Frontal cortex (tissue), 3 donors: ENCODE measurements at regions not wholly inside any gene's neighbourhood (a gene's known extent, or its start where the extent isn't known, plus 50 kb on each side); places are given as distances from the start of the nearest gene placed in this dataset.
A peak's percentile ranks its signal among the peaks of the same experiment; 100 is the strongest.
"Not testable (repeated sequence)": the region's sequence is repeated elsewhere in the genome, so short reads cannot be mapped to it uniquely, and the experiment has no call there.

Source experiments
- DNase-seq, 2 donors: peaks; one replicate each; pipeline ENCODE4 v3.0.0; 2012; ENCODE audit warnings: low spot score in 2 of 2
- FAIRE-seq: peaks from 2 replicates; lab custom pipeline; 2012; peaks lifted over from hg19 to GRCh38; lab: Jason Lieb, UNC
- donor health status: control.
- donor health status: control.
- donor health status: control.

DNA sequence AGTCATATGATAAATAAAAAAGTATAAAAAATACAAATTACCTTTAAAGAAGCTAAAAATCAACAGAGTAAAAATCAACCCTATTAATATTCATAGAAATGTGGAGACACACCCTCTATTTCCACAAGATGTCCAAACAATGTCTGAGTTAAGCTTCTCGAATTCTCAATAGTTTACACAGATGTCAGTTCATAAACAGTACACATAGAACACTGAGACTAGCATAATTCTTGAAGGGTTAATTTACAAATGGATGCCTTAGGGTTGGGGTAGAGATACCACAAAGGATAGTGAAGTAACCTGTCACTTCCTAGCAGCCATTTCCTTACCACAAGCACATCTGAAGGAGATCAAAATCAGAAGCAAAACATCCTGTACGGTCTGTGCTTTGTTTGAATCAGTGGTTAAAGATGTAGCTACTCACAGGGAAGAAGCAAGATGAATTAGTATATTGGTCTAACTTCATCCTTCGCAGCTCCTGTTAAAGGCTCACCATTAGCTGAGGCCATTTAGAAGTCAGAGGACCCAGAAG lies 2393.9 kb downstream of the ARAP2 start:
- FAIRE-seq: no peak
- DNase-seq: no peak

DNA sequence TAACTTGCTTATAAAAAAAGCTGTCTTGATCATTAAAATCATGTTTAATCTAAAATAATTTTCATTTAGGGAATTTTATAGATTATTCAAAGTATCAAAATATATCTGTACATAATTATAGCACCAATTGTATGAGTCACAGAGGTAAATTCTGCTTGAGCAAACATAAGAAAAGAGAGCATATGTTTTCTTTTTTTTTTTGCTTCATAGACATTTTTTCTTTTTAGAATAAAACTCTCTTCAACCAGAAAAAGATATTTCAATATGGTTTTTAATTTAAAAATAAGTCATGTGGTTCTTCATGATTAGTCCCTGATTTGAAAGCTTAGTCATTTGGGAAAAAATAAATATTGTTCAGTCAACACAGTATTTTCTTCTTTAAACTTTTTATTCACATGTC lies 2390.6 kb downstream of the ARAP2 start:
- not testable (repeated sequence) for DNase-seq
- peak; percentile 24 for FAIRE-seq

DNA sequence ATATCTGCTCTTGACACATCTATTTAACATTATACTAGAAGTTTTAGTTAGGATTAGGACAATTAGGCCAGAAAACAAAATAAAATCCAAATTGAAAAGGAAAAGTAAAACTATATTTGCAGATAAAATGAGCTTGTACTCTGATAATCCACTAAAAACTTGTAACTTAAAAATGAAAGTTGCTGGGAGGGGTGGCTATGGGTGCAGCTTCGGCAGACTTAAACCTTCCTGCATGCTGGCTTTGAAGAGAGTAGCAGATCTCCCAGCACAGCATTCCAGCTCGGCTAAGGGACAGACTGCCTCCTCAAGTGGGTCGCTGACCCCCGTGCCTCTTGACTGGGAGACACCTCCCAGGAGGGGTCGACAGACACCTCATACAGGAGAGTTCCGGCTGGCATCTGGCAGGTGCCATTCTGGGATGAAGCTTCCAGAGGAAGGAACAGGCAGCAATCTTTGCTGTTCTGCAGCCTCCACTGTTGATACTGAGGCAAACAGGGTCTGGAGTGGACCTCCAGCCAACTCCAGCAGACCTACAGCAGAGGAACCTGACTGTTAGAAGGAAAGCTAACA lies 2379.9 kb downstream of the ARAP2 start:
- DNase-seq: no peak
- no peak for FAIRE-seq

DNA sequence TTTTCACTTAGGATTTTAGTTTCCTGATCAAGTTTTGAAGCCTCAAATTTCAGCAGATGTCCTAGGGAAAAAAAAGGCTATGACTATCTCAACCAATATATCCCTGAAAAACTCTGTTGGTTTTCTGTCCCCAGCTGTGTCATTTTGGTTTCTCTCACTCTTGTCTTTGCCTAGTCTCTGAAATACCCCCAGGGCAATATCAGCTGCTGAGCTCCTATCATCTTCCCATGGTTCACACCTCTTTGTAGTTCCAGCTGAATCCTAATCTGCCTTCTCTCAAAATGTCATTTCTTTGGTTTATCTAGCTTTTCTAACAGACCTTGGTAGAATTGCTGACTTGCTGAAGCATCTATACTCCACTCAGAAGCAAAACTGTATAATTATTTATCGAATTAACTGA lies 2370.5 kb downstream of the ARAP2 start:
- DNase-seq: no peak
- no peak for FAIRE-seq

DNA sequence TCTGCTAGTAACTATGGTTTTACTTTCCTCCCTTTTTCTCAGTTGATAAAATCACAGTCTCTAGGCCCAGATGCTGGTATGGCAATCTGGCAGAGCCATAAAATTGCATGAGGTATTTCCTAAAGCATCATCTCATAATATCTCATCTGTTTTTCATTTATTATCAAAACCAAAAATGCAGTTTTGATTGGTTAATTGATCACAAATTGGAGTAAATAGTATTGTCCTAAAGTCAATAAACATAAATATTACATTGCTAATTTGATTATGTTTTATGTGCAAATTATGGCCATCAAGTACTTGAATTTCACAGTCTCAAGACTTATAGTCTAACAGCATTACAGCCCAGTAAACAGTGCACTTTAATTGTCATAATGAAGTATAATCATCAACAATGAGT lies 2365.6 kb downstream of the ARAP2 start:
- no peak for DNase-seq
- FAIRE-seq: no peak

DNA sequence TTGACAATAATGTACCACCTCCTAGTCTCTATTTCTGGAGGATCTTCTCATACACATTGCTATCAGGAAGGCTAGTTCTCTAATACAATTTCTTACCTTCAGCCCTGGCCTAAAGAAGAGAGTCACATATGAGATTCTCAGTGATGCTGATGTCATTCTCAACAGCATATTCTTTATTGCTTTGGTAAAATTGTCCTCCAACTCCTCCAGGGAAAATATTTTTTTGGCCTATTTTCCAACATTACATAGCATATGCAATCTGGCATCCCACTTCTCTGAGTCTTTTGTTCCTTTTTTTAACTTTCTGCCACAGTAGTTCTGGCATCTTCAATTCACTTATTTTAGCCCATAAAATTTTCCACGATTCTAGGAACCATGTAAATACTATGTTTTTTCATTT lies 2363.1 kb downstream of the ARAP2 start:
- no peak for DNase-seq
- no peak for FAIRE-seq

DNA sequence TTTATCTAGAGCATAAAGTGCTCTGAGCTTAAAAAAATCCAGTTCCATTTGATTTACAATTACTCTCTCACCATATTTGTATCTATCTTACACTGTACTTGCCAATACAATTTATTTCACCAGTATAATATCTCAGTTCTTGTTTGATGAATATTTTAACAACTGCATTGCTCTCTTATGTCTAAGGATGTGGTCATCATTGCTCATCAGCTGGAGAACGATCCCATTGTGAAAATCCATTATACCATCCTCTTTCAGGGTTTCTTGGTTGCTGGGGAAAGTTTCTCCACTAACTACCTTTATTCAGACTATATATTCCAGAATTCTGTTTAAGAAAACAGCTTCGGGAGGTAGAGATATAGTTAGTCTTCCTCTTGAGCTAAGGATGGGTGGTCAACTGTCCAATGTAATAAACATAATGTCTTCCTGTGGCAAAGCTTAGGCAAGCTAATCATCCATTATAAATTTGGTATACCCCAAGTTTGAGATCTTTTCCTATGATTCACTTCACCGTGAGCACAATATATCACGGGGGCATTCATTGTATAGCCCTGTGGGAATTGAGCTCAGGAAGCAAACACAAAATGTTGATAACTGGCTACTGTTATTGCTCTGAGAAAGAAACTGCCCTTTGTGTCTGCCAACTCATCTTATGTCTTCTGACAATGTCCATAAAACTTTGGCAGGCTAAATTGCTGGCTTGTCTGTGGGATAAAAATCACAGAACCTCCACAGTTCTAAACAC lies 2361.9 kb downstream of the ARAP2 start:
- no peak for FAIRE-seq
- no peak for DNase-seq

DNA sequence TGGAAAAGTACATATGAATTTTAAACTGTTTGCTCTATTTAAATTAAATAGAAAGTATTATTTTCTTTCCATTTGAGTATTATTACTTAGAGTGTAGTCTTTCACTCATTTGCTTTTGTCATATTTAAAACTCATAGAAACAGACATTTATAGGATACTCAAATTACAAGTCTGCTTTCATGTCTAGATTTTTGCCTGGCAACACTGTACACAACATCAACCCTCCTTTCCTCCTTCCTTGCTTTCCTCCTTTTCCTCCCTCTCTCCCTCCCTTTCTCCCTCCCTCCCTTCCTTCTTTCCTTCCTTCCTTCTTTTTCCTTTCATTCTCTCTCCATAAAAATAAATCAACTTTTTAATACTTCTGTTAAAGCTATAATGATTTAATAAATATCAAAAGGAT lies 2361.2 kb downstream of the ARAP2 start:
- DNase-seq (no peak), FAIRE-seq (no peak)

DNA sequence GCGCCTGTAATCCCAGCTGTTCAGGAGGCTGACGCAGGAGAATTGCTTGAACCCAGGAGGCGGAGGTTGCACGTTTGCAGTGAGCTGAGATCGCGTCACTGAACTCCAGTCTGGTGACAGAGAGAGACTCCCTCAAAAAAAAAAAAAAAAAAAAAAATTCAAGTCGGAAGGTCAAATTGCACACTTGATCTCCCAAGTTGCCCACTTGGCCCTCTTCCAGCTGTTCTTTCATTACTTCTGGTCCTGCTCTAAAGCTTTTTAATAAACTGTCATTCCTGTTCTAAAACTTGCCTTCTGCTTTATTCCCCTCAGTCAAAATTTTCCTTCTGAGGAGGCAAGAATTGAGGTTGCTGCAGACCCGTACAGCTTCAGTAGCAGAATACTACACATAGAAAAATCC lies 2358.0 kb downstream of the ARAP2 start:
- no peak for DNase-seq
- FAIRE-seq: no peak

DNA sequence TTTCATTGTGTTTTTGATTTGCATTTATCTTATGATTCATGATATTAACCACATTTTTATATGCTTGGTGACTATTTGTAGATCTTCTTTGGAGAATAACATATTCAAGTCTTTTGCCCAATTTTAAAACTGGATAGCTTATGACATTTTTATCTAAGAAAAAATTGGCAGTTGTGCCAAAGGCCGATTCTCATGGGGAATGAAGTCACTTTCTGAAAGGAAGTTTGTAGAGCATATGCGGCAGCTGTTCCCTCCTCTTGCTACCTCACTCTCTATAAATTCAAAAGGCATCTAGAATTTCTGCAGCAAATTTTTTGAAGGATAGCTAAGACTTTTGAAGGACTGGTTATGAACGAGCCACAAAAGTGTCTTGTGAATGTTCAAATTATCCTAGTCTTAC lies 2353.5 kb downstream of the ARAP2 start:
- FAIRE-seq (no peak), DNase-seq (no peak)

DNA sequence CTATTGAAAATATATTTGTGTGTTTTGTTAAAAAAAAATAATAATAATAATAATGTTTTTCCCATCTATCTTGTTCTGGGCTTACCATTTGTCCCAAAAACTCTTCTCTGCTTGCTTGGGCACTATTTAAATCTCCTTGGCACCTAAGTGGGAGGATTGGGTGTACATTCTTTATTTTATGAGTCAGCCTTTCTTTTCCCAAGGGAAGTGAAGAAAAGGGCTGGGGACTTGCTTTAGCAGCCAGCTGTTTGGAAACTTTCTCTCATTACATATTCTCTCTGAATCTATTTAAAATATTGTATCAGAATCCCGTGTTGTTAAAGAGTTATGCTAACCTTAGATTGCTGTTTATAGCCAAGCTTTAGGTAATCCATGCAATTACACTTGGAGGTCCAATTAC lies 2332.4 kb downstream of the ARAP2 start:
- FAIRE-seq: no peak
- no peak for DNase-seq

DNA sequence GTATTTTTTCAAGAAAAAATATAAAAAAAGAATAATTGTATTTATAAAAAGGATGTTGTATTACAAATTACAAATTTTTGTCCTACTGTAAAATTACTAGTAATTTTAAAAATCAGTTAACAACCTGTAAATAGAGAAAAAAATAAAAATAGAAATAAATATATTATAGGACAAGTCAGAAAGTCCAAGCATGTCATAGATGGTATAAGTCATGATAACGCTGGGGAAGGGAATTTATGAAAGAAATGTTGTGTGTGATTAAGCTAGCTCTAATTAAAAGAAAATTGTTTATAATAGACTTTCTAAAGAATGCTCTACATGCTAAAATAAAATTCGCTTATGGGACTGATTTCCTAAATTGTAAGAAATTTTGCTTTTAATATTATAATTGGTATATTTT lies 2329.9 kb downstream of the ARAP2 start:
- FAIRE-seq: peak; percentile 24

DNA sequence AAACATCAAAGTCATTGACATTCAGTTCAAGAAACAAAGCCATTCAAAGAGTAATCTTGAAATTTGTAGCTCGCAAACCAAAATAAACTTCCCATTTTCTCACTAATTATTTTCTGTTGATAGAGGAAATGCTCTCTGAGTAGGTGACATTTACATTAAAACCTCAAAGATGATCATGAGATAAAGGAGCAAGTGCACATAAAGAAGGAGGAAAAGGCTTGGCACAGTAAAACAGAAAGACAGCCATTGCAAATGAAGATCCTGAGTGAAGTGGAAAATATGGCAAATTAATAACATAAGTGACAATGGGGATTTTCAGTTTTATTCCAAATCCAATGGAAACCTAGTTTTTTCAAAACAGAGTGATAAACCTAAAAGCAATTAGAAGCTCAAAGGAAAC lies 2320.8 kb downstream of the ARAP2 start:
- no peak for FAIRE-seq

More for the DNA sequence above, 2329.9 kb downstream of the ARAP2 start:
- DNase-seq: no peak

DNA sequence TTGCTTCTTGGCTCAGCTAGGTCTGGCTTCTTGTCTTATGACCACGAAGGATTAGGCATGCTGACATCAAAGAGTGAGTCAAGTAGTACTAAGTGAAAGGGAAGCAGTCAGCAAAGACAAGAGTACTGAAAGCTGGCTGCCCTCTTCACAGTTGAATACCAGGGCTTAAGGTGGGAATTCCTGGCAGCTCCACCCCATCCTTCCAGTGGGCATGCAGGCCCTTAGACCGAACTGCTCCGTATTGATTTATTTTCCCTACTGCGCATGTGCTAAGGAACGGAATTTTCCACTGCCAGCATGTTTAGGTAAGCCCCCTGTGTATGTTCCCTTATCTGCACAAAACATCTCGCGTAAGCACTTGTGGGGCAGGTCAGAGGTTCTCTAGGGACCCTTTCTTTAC lies 2320.1 kb downstream of the ARAP2 start:
- FAIRE-seq (no peak), DNase-seq (no peak)

More for the DNA sequence above, 2320.8 kb downstream of the ARAP2 start:
- no peak for DNase-seq

DNA sequence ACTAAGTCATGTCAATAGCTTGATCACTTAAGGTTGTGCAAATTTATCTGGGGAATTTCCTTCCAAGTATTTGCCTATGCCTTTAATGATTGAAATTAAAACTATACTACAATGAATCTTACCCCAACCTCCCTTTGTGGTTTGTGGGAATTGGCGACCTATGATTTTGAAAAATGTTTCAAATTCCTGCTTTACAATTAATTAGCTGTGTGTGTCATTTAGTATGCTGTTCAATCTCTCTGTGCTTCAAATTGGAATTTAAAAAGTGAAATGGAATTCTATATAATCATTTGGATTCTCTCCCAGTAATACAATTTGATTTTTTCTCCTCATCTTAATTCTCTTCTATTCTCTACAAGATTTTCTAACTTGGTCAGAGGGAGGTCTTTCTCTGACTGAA lies 2319.5 kb downstream of the ARAP2 start:
- no peak for FAIRE-seq
- no peak for DNase-seq

DNA sequence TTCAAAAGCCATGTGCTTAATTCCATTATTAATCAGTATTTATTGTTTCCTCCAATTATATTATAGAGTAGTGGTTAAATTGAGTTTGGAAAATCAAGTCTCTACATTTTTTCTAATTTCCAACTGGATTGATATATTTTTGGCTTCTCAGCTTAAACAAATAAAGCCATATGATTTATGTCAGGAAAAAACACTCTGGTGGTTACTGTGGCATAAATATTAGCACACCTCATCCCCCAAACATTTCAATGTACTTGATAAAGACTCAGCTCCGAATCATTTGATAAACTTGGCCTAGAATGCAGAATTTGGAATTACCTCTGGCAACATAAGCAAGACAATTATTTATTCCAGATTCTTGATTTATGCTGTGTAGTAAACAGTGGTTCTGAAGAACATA lies 2313.8 kb downstream of the ARAP2 start:
- FAIRE-seq (no peak), DNase-seq (no peak)

DNA sequence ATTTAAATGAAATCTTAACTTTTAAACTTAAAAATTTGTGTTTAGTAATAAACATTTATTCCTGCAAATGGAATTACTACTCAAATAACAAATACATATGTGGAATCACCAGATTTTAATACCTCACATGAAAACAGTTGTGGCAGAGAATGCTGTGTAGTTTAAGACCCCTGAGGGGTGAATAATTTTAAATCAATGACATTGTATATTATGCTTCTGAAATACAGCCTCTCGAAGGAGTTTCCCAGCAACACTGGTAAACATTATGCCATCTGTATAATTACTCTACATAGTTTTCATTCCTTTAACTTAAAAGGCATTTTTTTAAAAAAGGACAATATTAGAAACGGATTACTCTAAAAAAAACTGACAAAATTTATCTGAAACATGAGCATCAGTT lies 2313.3 kb downstream of the ARAP2 start:
- no peak for FAIRE-seq

DNA sequence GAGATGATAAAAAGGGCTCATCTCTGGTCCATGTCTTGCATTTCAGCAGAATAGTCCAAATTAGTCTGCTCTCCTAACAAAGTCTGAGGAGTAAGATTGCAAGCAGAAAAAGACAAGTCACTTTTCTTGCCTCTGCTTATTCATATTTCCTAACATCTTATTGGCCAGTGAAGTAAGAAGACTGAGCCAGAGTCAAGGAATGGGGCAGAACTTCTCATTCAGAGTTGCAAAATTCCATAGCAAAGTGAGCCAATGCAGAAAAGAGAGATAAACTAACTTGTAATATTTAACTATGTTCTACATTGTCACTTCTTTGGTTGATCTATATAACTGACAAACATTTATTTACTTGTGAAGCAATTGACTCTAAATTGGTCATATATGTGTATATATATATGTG lies 2304.0 kb downstream of the ARAP2 start:
- FAIRE-seq (no peak), DNase-seq (no peak)

More for the DNA sequence above, 2313.3 kb downstream of the ARAP2 start:
- DNase-seq: no peak

DNA sequence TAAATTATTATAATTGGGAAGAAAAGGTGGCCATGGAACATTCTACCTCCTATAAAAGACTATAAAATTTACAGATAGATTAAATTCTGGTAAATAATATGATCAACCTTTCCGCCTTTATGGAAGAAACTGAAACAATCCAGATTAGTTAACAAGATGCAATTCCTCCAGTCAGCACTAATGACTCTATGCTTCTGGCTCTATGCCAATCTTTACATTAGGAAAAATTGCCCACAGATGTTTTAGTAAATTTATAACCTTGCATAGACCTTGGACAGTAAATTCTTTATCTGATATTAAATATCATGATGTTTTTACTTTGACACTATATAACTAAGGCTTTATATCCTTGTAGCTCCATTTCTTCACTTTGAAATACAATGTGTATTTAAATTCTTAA lies 2302.5 kb downstream of the ARAP2 start:
- FAIRE-seq: no peak
- DNase-seq: no peak

DNA sequence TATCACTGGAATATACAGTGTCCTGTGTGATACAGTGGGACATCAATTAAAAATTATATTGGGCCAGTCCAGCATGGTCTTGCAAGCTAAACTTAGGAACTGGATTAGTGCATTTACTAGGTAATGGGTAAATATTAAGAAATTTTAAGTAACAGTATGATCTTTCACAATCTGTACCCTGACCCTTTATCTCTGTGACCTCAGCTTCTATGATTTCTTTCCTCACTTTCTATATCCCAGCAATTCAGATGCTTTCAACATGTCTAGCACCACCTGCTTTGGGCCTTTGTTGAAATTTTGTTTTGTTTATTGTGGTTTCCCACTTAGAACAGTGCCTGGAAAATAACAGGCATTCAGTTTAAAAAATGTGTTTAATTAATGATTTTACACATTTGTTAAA lies 2295.4 kb downstream of the ARAP2 start:
- FAIRE-seq (no peak), DNase-seq (no peak)

DNA sequence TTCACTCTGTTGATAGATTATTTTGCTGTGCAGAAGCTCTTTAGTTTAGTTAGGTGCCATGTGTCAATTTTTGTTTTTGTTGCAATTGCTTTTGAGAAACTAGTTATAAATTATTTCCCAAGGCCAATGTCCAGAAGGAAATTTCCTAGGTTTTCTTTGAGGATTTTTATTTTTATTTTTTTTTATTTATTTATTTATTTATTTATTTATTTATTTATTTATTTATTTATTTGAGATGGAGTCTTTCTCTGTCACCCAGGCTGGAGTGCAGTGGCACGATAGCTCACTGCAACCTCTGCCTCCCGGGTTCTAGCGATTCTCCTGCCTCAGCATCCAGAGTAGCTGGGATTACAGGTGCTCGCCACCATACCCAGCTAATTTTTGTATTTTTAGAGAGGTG lies 2290.5 kb downstream of the ARAP2 start:
- FAIRE-seq, DNase-seq: not testable (repeated sequence)

DNA sequence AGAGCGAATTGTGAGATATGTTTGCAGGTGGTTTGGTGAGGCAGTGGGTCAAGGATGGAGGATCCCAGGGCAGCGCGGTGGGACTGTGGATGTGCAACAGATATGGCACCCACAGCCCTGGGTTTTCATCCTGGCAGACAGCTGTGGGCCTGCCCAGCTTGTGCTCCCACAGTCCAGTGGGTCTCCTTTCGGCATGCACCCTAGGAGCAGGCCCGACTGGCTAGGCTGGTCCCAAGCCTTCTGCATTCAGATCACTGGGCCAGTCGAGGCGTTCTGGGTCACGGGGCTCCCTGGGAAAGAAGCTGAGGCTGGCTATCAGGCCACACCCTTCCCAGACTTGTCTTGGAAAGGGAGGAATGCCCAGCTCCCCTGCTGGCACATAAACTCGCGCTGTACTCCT lies 2289.6 kb downstream of the ARAP2 start:
- DNase-seq: no peak
- FAIRE-seq: no peak
